ENCODE measurements at regions not wholly inside any gene's neighbourhood (a gene's known extent, or its start where the extent isn't known, plus 50 kb on each side); places are given as distances from the start of the nearest gene placed in this dataset.
"Not testable (repeated sequence)": the region's sequence is repeated elsewhere in the genome, so short reads cannot be mapped to it uniquely, and the experiment has no call there.

DNA sequence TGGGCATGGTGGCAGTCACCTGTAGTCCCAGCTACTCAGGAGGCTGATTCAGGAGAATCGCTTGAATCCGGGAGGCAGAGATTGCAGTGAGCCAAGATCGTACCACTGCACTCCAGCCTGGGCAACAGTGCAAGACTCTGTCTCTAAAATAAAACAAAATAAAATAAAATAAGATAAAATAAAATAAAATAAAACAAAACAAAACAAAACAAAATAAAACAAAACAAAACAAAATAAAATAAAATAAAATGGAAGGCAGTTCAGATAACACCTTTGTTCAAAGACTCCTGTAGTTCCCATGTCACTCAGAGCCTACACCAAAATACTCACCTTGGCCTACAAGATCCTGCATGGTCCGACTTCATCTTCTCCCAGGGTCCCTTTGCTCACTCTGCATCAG is 61.3 kb downstream of the SYF2 start:
- not testable (repeated sequence) for DNase-seq

DNA sequence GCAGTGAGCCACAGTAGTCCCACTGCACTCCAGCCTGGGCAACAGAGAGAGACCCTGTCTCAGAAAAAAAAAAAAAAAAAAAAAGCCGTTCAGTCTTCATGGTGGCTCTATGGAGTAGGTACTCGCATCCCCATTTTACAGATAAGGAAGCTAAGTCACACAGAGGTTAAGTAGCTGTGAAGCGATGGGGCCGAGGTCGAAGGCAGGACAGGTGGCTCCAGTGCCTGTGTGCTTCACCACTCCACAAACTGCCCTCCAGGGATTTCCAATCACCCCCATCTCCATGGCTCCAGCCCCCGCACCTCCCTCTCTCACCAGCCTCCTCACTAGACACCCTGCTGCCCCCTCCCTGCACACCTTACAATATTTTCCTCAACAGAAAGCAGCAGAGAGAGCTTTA is 61.9 kb downstream of the SYF2 start:
- no peak for DNase-seq

DNA sequence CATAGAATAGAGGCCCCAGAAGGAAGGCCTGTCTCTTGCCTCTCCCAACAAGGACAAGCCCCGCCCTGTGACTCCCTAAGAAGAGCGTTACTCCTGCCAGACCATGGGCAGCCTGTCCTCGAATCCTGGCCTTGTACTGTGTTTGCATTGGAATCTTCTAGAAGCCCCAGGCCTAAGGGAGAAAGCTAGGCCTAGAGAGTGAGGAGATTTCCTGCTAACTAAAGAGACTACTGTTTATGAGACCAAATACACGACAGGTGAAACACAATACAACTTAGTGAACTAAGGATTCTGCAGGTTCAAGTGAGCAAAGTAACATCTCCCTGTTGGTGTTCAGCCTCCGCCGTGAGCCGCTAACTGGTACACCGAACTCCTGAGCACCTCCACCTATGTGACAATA is 62.7 kb downstream of the SYF2 start:
- DNase-seq: no peak

GRCh38 chr1:25169168-25169567 is 63.1 kb downstream of the SYF2 start:
- DNase-seq: no peak

DNA sequence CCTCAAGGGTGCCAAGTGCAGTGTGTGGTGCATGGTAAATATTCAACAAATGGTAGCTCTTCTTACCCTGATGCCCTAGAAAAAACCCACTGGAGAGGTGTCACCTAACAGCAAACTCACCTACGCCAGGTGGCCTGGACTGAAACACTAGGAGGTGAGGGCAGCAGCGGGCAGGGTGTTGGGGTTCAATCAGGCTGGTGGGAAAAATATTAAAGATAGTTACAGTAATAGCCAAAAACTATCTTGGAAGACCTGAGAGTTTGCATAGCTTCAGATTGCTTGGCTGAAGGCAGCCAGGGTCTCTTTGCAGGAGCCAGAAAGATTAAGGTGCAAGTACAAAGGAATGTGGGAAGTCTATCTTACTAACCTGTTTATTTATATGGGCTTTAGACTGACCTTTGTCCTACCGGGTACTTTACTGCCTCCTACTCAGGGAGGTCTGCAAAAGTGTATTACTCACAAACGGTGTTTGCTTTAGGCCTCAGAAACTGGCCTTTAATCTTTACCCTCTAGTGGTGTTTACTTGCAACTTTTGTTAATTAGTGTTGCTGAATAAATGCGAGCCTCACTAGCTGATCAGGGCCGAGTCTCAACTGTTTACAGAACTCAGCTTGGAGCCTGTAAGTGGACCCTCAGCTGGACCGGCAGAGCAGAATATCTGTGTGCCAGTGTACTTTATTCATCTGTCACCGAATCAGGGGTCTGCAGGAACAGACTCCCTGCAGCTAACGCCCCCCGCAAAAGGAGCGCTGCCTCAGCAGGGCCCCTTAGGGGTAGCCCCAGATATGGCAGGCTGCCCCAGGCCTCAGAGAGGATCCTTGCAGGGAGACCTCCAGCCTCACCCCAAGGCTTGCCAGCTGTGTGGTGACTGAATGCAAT is 63.9 kb downstream of the SYF2 start:
- no peak for DNase-seq

- no peak for DNase-seq
Measured at GRCh38 chr1:25167269-25168192, 64.8 kb downstream of the SYF2 start.

- no peak for DNase-seq
Measured at GRCh38 chr1:25166847-25167246, 65.5 kb downstream of the SYF2 start.

DNA sequence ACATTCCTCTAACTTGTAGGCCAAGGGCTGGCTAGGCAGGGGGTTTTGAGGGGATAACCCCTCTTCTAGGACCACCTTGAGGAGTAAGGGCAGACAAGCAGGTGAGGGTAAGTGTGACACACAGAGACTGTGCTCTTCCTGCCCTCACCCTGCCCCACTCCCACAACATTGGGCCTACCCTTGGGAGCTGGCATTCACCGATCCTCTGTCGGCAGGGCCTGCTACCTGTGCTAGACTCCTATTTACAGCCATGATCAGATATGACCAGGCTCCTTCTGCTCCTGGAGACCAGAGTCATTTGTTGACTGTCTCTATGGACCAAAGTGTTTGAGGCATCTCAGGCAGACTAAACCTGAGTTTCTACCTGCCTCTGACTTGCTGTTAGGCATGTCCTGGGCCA is 68.3 kb downstream of the SYF2 start:
- no peak for DNase-seq

DNA sequence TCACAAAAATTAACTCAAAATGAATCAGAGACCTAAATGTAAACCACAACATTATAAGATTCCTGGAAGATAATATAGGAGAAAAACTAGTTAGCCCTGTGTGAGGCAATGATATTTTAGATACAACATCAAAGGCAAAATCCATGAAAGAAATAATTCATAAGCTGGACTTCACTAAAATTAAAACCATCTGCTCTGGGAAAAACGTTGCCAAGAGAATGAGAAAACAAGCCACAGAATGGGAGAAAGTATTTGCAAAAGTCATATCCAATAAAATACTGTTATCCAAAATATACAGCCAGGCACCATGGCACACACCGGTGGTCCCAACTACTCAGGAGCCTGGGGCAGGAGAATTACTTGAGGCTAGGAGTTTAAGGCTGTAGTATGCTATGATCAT is 70.3 kb downstream of the SYF2 start:
- DNase-seq: no peak

DNA sequence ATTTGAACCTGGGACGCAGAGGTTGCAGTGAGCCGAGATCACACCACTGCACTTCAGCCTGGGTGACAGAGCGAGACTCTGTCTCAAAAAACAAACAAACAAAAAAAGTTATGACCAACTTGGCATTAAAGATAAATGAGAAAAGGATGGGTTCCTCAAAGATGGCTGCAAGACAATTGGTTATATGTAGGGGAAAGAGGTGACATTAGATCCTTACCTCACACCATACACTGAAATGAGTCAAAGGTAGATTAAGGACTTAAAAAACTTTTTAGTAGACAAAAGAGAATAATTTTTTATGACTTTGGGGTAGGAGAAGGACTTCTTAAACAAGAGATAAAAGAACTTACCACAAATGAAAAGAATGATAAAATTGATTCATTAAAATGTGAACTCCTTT is 74.5 kb downstream of the SYF2 start:
- DNase-seq: no peak

GRCh38 chr1:25150985-25151495 is 81.3 kb downstream of the SYF2 start:
- no peak for DNase-seq

GRCh38 chr1:25148673-25149300 is 83.5 kb downstream of the SYF2 start:
- DNase-seq: no peak

DNA sequence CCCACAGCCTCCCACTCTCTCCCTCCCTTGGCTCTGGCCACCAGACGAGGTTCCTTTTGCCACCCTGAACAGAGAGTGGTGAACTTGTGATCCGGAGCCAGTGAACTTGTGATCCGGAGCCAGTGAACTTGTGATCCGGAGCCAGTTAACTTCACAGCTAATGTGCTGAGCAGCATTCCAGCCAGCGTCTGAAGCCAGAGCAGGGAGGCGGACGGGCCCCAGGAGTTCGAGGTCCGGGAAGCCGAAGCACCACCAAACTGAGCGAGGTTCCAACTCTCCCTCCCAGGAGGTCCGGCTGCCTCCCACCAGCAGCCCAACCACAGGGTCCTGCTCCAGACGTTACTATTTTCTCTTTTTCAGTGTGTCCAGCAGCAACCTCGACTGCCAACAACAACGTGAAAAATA is 85.8 kb downstream of the SYF2 start:
- DNase-seq: no peak

GRCh38 chr1:25145775-25146393 is 86.4 kb downstream of the SYF2 start:
- DNase-seq: no peak

GRCh38 chr1:25140073-25140797 is 92.1 kb downstream of the SYF2 start:
- DNase-seq: no peak

GRCh38 chr1:25137521-25138395 is 94.5 kb downstream of the SYF2 start:
- DNase-seq: no peak

- DNase-seq: no peak
Measured at GRCh38 chr1:25137106-25137505, 95.2 kb downstream of the SYF2 start.

GRCh38 chr1:25135909-25136308 is 96.4 kb downstream of the SYF2 start:
- no peak for DNase-seq

GRCh38 chr1:25134801-25135461 is 97.4 kb downstream of the SYF2 start:
- DNase-seq: no peak

DNA sequence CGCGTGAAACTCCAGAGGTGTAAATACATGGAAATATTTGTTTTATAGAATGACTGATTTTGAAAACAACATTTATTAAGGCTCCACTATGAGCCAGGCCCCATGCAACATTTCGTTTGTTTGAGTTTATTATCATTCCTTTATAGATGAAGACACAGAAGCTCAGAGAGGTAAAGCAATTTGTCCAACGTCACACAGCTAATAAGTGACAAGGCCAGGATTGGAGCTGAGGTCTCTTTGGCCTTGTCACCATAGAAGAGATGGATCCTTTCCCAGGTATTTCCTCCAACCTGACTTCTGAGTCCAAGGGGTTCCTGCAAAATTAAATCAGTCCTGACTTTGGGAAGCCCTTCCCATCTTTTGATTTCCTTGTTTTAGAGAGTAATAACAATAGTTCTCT is 98.0 kb downstream of the SYF2 start:
- no peak for DNase-seq

All from activated naive CD4-positive, alpha-beta T cell (primary cell).